NCI-H1436 (cell line): ENCODE measurements at regions not wholly inside any gene's neighbourhood (a gene's known extent, or its start where the extent isn't known, plus 50 kb on each side); places are given as distances from the start of the nearest gene placed in this dataset.

Experiments used
- DNase-seq: peaks from one replicate; lab custom pipeline; 2025; lab: John Stamatoyannopoulos, UW

DNA sequence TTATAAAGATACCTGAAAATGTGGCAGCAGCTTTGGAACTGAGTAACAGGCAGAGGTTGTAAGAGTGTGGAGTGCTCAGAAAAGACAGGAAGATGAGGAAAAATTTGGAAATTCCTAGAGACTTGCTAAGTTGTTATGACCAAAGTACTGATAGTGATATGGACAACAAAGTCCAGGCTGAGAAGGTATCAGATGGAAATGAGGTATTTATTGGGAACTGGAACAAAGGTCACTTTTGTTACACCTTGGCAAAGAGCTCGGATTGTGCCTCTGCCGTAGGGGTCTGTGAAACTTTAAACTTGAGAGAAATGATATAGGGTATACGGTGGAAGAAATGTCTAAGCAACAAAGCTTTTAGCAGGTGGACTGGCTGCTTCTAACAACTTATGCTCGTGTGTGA, 419.9 kb downstream of the PCDH17 start:
- no peak for DNase-seq

DNA sequence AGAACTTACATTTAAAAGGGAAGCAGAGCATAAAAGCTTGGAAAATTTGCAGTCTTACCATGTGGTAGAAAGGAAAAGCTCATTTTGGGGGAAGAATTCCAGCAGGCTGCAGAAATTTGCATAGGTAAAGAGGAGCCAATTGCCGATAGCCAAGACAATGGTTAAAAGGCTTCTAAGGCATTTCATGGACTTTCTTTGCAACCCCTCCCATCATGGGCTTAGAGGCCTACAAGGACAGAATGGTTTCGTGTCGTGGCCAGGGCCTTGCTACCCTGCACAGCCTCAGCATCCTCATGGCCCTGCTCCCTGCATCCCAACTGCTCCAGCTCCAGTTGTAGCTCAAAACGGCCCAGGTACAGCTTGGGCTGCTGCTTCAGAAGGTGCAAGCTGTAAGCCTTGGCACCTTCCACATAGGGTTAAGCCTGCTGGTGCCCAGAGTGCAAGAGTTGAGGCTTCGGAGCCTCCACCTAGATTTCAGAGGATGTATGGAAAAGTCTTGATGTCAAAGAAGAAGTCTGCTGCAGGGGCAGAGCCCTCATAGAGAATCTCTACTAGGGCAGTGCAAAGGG, 420.3 kb downstream of the PCDH17 start:
- DNase-seq = no peak

DNA sequence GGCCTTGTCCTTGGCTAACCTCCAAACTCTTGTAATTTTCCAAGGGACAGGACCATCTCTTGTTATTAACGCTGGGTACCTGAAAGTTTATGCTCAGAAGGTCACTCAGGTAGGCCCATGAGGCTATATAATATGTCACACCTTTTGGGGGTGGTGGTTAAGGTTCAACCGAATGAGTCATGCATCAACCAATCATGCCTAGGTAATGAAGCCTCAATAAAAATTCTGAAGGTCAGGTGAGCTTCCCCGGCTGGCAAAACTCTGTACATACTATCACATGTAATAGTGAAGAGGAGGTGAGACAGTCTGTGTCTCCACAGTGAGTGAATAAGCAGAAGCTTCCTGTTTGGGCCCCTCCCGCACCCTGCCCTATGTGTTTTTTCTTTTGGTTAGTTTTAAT, 424.9 kb downstream of the PCDH17 start:
- DNase-seq = no peak

DNA sequence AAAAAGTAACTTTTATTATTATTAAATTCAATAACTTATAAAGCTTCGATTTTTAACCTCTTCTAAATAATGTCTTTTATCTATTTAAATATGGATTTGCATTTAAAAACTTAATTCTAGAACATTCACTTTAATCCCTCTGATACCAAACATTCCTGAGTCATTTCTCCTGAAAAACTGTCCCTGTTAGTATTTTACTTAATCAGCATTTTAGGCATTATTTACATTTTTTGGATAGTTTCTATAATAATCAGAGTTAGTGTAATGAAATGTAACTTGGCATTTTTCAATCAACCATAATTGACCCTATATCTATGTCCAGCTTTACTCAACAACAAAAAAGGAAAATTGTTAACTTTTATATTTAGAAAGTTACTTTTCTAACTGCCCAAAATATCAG, 428.1 kb downstream of the PCDH17 start:
- no peak for DNase-seq

DNA sequence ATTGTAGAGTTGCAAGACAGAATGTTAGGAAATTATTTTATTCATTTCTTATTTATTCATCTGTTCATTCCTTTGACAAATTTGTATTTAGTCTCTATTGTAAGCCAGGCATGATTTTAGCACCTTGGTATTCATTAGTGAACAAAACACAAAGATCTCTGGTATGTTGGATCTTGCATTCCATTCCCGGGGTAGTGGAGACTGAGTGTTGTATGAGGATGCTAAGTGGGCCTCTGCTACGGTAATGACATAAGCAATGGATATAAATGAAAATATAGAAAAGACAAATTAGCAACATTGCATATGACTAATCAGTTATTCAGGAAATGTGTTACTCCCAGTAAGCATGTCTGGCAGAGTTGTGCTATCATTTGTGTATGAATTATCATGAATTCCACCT, 449.3 kb downstream of the PCDH17 start:
- no peak for DNase-seq

DNA sequence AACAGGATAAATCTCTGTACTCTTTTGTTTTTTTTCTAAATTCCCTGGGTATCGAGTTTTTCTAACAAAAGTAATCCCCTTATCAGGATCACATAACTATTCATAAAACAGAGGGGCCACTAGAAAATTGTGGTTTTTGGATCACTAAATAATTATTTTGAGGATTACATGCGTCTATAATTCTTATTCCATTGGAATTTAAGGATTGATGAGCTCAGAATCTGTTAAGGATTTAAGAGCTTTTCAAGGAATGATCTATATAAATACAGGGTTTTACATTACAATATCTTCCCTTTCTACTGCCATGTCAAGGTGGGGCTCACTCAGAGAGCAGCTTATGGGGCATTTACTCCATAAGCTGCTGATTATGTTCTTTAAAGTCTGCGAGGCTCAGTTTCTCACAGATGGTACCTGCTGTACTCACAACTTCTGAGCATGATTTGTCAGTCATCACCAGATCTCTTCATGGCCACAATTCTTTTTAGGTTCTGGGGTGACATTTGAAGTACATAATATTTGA, 449.8 kb downstream of the PCDH17 start:
- no peak for DNase-seq

DNA sequence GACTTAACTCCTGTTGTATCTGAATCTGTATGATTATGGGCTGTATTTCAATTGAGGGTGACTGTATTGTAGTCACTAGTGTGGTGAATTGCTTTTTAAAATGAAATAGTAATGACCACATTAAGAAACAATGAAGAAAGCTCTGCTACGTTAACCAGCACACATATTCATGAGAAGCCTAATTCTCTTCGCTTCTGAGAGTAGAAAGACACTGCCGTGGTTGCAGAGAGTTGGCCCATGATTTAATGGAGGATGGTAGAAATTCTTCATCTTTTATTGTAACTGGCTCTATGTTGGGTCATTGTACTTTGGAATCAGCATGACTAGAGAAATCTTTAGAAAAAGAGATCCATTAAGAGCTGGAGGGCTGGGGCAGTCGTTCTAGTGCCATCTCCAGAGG, 451.5 kb downstream of the PCDH17 start:
- DNase-seq = no peak

DNA sequence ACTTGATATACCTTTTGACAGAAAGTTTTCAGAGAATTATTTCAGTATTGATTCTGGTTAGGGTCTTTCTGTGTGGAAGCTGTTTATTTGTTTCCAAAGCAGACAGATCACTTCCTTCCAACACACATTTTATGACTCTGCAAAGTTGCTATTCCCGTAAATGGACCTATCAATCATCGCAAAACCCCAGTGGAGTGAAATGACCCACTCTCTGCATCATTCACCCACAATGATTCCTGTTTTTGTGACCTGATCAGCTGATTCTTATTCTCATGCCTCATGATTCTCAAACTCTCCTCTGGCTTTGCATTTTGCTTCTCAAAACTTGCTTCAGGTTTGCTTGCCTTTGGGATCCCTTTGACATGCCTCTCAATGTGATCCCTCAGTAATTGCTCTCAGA, 453.7 kb downstream of the PCDH17 start:
- DNase-seq = no peak

DNA sequence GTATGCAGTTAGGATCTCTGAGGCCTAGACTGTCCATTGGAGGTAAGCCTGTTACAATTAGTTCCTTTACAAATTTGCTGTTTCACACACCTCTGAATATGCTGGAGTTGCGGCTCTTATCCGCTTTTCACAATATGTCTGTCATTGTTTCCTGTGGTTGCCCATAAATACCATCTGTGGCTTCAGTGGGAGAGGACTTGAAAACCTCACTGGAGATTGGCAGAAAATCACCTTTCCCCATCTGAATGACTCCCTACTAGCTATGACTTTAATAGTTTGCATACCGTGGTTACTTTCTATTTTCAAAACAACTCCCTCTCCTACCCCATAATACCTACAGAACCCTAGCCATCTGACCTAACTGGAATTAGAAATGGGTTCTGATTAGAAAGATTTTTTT, 454.3 kb downstream of the PCDH17 start:
- DNase-seq = no peak

DNA sequence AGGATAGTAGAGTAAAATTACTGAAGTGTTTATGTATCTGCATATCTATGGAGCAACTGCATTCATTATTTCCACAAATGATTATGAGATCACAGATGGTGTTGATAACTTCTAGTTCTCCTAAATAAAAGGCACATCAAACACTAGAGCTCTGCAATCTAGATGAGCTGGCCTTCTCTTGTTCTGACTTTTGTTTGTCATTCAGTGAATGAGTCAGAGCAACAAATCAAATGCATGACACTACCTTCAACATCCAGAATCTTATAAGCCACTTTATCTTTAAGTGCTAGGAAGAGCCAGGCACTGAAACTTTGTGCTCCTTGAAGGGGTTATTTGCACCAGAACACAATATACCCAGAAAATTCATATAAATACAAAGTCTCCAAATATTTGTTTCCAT, 456.0 kb downstream of the PCDH17 start:
- no peak for DNase-seq

DNA sequence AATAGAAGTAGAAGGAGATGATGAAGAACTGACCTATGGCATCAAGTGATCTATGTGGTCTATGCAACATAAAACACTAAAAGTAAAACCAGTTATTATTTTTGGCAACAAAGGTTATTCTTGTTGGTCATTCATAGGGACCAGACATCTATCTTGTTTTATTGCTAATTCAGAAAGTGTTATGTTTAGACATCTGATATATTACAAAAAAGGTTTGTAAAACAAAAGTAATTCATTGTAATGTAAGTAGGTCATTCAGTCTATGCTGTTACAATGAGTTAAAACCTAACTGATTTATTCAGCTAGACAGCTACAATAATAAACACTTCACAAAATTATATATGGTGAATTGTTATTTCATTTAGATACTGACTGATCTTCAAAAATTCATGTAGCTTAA, 461.9 kb downstream of the PCDH17 start:
- DNase-seq = no peak

DNA sequence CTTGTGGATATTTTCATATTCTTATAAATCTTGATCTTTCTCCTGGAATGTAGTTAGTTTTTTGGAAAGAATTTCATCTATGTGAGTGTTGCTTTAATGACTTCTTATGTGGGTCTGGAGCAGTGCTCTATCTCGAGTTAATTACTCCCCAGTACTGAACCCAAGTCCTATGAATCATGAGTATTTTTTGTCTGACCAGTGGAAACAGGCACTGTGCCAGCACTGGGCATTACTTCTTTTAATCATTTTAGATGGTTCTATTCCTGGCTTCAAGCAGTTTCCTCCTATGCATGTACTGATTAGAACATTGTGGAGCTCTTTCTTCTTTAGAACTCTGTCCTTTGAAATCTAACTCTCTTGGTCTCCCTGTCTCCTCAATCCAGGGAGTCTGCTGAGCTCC, 466.3 kb downstream of the PCDH17 start:
- DNase-seq = no peak

DNA sequence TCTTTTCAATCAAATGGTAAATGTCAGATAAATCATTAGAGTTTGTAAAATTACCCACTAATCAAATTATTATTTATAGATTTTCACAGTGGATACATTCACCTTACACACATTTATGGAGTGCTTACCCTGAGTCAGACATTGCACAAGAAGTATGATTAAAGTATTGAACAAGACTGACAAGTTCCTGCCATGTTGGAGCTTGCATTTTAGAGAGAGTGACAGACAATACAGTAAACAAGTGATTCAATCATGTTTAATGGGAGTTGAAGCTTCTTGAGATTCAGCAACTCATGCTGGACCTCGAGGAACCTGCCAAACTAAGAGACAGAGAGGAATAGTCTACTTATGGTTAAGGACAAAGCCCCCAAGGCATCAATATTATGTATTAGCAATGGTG, 487.8 kb downstream of the PCDH17 start:
- no peak for DNase-seq

DNA sequence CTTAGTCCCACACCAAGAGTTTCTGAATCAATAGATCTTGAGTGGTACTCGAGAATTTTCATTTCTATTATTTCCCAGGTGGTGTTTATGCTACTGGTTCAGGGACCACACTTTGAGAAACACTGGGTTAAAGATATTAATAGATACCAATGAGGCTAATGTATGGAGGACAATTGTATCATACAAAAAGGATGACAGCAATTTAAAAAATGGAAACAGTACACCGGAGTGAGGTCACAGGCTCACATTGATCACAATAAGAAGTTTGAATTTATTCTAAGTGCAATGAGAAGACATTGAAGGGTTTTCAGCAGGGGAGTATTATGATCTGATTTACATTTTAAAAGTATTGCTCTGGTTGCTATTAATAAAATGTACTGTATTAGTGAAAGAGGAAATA, 488.3 kb downstream of the PCDH17 start:
- DNase-seq = no peak

DNA sequence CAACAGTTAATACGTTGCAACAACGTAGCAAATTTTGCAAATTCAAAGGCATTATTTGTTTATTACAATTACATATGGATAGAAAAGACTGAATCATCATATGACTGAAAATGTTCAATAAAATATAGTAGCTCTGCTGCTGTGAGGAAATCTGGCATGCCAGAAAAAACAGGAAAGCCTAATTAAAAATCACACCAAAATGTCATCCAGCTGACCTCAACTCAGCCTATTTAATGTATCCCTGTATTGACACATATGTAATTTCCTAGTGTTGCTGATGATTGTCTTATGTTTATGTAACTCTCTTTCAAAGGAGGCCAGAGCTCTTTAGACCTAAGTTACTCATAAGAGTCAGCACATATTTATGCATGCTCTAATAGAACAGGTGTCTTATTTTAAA, 495.0 kb downstream of the PCDH17 start:
- no peak for DNase-seq

DNA sequence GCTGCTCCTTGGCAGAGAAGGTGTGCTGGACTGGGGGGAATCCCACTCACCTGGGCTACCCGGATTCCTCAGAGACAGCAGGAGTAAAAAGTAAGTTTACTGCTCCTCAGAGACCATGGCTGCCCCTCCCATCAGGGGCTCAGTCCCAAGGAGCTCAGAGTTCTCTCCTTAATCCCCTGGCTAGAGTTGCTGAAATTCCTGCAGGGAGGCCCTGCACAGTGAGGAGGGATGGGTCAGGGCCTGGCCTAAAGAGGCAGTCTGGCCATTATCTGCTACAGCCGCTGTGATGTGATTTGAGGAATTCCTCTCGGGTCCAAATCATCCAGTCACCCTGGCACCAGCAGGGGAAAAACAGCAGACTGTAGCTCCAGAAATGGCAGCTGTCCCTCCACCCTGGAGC, 502.5 kb downstream of the PCDH17 start:
- no peak for DNase-seq

DNA sequence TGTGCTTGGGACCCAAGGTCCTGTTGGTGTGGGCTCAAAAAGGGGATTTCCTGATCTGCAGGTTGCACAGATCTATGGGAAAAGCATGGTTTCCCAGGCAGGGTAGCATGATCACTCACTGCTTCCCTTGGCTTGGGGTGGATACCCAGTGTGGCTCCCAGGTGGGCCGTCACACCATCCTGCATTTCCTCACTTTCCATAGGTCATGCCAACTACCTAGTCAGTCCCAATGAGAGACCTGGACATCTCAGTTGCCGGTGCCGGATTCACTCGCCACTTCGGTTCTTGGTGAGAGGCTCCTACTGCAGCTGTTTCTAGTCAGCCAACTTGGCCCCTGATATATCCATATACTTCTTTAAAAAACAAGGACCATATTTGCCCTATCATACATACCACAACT, 503.0 kb downstream of the PCDH17 start:
- no peak for DNase-seq

DNA sequence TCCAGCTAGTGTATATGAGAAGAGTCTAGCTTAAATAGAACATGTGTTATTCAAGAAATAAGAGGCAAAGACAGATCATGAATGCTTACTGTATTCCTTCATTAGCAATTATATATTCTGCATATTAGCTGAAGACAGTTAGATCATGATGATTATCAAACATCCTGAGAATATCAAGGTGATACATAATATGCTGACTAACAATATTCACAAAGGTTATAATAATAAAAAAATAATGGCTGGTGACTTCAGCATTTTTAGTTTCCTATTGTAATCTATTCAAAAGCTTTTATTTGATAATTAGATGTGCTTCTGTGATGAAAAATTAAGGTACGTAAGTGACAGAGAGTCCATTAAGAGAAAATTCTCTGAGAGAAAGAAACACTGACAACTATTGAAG, 511.4 kb downstream of the PCDH17 start:
- DNase-seq = no peak

DNA sequence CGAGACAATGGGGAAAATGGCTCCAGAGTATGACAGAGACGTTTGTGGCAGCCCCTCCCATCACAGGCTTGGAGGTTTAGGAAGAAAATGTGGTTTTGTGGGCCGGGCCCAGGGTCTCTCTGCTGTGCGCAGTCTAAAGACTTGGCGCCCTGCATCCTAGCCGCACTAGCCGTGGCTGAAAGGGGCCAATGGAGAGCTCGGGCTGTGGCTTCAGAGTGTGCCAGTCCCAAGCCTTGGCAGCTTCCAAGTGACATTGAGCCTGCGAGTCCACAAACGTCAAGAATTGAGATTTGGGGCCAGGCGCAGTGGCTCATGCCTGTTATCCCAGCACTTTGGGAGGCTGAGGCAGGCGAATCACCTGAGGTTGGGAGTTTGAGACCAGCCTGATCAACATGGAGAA, 513.1 kb downstream of the PCDH17 start:
- DNase-seq = no peak

DNA sequence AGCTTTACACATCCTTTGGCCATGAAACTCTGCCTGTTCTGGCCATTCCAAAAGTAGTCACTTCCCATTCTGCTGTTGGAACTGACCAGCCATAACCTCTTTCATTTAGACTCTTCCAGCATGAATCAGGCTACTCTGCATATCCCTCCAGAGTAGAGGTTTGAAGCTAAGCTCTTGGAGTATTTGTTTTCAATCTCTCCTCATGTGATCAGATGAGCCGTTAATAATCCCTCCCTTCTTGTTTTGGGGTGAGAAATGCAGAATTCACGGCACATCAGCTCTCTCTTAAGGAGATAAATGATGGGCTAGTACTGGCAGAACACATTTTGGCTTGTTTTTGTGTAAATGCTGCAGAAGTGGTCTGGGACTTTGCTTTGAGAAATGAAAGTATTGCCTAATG, 519.9 kb downstream of the PCDH17 start:
- DNase-seq = no peak

DNA sequence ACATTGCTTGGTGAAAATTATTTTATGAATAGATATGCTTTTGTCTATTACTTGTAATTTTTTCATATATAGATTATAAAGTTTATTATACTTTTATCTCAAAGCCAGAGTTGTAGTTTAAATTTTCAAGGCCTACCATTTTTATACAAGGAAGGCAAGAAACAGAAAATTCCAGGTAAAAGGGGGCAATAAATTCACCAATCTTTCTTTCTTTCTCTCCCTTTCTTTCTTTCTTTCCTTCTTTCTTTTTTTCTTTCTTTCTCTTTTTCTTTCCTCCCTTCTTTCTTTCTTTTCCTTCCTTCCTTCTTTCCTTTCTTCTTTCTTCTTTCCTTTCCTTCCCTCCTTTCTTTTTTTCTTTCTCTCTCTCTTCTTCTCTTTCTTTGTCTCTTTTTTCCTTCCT, 529.4 kb downstream of the PCDH17 start:
- DNase-seq = no peak

DNA sequence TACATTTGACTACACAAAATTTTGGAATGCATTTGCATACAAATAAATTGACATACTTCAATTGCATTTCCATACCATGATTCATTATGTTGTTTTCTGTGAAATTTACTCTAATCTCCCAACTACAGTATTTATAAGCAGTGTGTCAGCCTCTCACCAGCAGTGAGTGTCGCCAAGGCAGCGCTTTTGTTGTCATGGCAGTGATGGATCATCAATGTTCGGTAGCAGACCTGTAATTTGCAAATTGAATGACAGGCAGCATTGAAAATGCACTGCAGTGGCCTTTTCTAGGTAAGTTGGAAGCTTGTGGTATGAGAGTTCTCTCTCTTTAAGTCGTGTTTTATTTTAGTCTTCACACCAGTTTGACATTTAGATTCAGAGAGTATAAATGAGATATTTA, 534.1 kb downstream of the PCDH17 start:
- DNase-seq = peak; percentile 12

DNA sequence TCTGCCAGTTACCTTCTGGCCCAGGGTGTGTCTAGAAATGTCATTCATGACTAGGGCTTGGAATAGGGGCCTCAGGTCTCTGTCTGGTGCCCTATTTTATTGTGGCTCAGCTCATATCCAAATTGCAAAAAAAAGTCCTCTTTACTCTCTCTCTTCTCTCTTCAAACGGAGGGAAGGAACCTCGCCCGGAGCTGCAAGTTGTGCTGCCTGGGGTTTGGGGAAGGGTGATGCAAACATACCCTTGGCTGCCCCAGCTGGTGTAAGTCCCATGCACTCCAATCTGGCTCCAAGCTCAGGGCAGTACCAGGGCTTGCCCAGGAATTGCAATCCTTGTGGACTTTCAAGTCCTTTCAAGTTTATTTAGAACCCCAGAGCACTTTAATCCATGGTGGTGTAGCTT, 549.6 kb downstream of the PCDH17 start:
- no peak for DNase-seq

DNA sequence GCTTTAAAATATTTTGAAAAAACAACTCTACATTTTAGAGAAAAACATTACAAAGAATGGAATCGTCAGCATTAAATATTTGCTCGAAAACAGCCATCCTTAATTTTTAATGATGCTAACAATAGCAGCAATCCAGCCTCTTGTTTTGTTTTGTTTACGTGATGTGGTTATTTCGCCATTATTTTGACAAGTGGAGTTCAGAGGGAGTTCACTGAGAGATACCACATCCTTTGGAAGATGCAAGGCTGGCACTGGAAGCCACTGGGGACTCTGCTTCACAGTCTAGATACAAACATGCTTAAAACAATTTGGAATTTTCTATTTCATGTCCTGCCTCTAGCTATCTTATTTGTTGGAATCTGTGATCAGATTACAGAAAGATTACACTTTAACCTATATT, 556.3 kb downstream of the PCDH17 start:
- DNase-seq = no peak

DNA sequence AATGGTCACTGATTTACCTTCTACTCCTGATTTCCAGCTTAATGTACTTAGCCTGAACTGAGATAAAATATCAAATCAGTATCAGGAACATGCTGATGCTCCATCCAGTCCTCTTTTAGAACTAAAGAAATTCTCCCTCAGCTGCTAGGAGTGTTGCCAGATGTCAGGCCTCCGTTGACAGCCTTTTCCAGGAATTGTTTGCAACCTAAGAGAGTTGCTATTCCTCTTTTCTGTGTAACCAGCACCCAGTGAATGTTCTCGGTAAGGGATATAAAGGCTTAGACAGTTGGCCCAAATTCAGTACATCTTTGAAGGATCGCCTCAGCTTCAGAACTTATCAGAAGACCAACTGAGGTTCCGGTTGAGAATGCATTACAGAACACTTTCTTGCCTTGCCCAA, 559.0 kb downstream of the PCDH17 start:
- DNase-seq = no peak
